COLO668 (cell line): ENCODE measurements at regions not wholly inside any gene's neighbourhood (a gene's known extent, or its start where the extent isn't known, plus 50 kb on each side); places are given as distances from the start of the nearest gene placed in this dataset.

Source experiments
- DNase-seq: peaks from one replicate; lab custom pipeline; 2025; ENCODE audit not compliant: unreplicated experiment; lab: John Stamatoyannopoulos, UW

GRCh38 chr17:73802871-73803270 lies 158.6 kb upstream of the SDK2 start:
- DNase-seq = peak; percentile 18

DNA sequence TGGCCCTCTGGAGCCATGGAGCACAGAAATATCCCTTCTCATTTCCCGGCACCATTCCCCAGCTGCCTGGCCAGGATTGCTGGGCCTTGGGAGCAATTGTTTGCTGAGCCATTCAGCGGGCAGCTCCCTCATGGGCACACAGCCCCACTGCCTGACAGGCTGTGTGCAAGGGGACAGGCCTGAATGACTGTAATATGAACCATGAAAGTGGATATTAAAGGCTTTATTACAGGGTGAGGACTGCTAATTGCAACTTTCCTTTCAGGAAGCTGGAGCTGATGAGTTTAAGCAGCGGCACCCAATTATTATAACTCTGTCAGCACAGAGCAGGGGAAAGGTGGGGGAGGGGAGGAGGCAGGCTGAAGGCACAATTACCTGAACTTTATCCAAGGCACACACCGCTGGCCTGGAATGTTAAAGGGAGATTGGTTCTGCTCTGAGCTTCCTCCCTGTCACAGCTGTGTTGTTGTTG lies 159.8 kb upstream of the SDK2 start:
- DNase-seq = peak; percentile 67

DNA sequence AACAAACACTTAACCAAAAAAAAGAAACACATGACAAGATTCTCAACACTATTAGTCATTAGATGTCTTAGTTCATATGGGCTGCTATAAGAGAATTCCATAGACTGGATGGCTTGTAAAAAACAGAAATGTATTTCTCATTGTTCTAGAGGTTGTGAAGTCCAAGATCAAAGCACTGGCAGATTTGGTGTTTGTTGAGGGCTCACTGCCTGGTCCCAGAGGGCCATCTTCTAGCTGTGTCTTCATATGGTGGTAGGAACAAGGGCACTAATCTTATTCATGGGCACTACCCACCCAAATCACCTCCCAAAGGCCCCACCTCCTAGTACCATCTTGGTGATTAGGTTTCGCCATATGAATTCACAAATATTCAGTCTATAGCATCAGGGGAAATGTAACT lies 162.5 kb upstream of the SDK2 start:
- DNase-seq = no peak

DNA sequence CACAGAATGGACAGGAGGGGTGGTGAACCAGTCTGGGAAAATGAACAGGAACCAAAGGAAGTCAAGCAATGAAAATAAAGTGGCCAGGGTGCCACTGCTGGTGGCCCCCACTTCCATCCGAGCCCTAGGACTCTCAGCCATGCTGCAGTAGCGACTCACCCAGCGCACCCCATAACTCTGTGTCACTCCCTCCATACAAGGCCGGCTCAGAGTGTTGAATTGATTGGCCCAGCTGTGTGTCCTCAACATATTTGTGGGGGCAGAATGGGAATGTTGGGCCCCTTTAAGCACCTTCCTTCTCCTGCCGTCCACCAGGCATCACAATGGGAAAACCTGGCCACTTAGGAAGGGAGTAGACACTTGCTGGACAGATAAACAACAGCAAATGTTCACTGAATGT lies 169.0 kb upstream of the SDK2 start:
- no peak for DNase-seq

GRCh38 chr17:73814075-73814474 lies 169.8 kb upstream of the SDK2 start:
- no peak for DNase-seq

DNA sequence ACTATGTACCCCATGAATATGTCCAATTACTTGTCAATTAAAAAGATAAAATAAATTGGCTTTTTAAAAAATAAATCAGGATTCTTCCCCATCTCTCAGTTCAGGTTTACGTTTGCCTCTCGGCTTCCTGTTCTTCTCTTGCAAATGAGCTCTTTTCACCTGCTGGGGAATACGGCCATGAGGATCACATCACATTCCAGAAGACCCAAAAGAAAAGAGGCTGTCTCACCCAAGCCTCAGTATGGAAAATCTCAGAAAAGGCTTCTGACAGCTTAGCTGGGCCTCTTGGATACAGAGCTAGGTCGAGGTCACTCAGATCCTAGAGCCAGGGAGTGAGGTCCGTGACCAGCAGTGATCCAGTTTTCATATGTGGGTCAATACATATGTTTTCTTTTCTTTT lies 171.2 kb upstream of the SDK2 start:
- no peak for DNase-seq

GRCh38 chr17:73819440-73820395 lies 175.5 kb upstream of the SDK2 start:
- DNase-seq = no peak

DNA sequence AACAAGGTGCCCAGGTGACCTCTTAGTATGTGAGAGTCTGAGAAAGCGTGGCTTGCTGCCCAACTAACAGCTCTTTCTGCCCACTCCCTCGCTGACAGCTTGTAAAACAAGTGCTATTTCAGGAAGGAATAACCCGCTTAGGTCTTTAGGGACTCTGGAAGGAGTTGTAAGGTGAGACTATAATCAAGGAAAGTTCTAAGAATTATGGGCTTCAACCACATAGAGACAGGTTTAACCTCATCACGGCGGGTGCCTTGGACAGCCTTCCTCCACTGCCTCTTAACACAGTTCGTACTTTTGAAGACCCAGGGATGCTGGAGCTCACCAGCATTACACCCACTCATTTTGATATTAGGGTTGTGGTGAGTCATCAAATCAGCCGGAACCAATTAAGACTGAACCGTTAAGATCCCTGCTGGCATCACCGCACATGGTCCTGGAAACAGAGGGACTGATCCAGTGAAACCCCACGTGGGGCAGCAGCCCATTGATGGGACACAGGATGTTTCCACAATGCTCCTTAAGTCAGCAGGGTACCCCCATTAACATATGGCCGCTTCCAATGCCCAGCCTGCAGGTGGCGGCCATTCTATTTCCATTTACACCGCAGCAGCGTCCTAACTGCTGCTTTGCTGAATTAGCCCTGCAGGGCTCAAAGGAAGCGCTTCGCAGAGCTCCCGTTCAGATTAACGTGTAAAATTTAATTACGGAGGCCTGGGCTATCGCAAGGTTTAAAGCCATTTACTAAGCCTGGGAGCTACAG lies 176.6 kb upstream of the SDK2 start:
- DNase-seq = no peak

GRCh38 chr17:73821665-73822064 lies 177.4 kb upstream of the SDK2 start:
- no peak for DNase-seq

DNA sequence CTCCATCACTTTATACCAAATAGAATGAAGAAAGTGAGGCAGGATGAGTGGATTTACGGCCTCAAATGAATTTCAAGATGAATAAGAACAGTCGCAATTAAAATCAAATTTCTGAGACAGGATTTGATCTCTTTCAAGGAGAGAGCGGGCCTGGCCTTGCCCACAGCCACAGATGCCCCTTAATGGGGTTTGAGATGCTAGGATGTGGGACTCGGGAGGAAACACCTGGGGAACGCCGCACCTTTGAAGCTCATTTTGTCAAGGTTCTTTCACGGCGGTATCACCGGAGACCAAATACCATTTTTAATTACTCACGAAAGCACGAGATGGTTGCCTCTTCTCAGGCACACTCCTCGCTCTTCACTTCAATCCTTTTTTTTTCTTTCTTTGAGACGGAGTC lies 178.1 kb upstream of the SDK2 start:
- DNase-seq = no peak

DNA sequence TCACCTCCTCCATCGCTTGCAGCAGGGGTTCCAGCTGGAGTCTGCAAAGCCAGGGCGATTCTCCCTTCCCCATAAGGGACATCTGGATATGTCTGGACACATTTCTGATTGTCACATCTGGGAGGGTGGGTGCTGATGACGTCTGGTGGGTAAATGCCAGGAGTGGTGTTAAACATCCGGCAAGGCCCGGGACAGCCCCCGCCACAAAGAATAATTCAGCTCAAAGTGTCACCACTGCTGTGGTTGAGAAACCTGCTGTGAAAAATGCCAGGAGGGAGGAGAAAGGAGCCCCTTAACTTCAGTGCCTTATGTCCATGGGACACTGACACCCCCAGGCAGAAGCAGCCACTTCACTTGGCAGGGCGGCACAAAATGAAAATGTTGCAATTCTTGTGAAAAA lies 179.4 kb upstream of the SDK2 start:
- DNase-seq = no peak

- DNase-seq = no peak
Observed at GRCh38 chr17:73824321-73824720, 180.1 kb upstream of the SDK2 start.

- no peak for DNase-seq
Observed at GRCh38 chr17:73826181-73826871, 182.1 kb upstream of the SDK2 start.

DNA sequence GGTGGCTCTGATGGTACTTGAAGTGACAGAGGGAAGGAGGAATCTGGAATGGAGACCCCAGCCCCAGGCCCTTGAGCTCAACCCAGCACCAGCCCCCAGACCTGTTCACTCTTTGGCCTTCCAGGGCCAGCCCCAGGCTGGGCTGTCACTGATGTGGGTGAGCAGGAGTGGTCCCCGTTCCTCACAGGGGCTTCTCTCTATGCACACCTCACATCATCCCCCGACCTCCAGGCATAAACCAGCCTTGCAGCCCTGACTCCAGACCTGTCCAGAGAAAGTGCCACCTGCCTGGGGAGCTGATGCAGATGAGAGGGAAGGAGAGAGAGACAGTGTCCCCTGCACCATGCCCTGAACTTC lies 182.6 kb upstream of the SDK2 start:
- no peak for DNase-seq

GRCh38 chr17:73827627-73828291 lies 183.5 kb upstream of the SDK2 start:
- peak; percentile 3 for DNase-seq

GRCh38 chr17:73829676-73830280 lies 185.5 kb upstream of the SDK2 start:
- no peak for DNase-seq

DNA sequence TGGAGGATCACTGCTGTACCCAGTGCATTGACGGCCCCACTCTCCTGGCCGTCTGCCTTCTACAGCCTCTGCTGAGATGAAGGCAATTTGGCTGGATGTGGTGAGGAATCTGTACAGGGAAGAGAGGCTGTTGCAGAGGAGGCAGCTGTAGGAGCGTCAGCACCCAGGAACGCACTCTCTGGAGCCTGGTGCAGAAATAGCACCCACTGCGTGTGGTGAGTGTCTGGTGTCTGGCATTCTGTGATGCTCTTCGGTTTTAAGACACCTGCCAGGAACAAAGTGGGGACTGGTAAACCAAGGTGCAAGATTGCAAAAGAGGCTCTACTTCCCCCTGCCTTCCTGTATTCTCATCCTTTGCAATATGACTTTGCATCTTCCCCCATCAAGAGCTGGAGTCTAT lies 187.5 kb upstream of the SDK2 start:
- no peak for DNase-seq

DNA sequence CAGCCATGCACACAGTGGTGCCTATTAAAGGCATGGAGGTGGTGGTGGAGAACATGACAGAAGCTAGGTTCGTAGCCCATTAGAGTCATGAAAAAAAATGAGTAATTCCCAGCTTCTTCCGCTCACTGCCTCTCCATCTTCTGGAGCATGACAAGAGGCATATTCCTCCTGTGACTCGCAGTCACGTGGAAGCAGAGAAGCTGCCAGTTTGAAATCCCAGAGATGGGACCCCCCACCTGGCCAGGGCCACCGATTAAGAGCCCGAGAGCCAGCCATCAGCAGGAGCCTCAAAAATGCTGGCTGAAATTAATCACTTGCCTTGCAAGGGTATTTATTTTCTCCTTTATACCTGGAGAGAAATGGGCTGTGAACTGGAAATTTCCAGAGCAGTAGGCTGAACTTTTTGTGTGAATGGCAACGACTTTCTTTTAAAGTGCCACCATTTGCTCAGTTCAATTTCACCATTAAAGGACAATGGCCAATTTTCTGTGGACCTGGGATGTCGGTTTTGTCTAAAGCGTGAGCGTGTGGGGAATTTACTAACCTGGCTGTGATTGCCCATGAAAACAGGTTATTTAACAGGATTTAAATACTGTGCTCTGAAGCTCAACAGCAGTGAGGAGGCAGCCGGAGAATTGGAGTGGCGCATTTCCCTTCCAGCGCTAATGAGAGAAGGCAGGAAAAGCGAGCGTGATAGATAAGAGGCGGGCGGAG lies 189.7 kb upstream of the SDK2 start:
- no peak for DNase-seq

- DNase-seq = no peak
Observed at GRCh38 chr17:73834684-73835343, 190.6 kb upstream of the SDK2 start.
